HCT116 (cell line): ENCODE measurements at regions not wholly inside any gene's neighbourhood (a gene's known extent, or its start where the extent isn't known, plus 50 kb on each side); places are given as distances from the start of the nearest gene placed in this dataset.

Source experiments
- ATAC-seq: fragments of 200-7000 bp; cut with Tn5 transposase; 2 replicates; pipeline ENCODE4 v1.9.1; 2020; ENCODE audit warnings: mild to moderate bottlenecking, moderate library complexity
- BruUV-seq: library from RNA; stranded (reverse); fragments of 400-500 nt; replicated peaks from 2 replicates; lab custom pipeline; 2021; lab: Mats Ljungman, UMichigan
- CTCF ChIA-PET: fragments of 300-600 bp; sonication (Branson Sonifier 250); formaldehyde crosslinking; loops from one replicate; lab custom pipeline; 2021; ENCODE audit warnings: antibody characterized with exemption; lab: Charles Lee
- POLR2A ChIA-PET: fragments of 300-600, 350-600 bp; sonication (Branson Sonifier 250); formaldehyde crosslinking; loops from one replicate; lab custom pipeline; 2021; ENCODE audit warnings: antibody characterized with exemption; lab: Charles Lee
- RAD21 ChIA-PET, 2 experiments: fragments of 300-600 bp; sonication (Branson Sonifier 250); formaldehyde crosslinking; loops; one replicate each; lab custom pipeline; 2023; ENCODE audit warnings: low total read pairs in 2 of 2; ENCODE audit not compliant: uncharacterized antibody in 2 of 2, unreplicated experiment in 2 of 2, low non-redundant PET in 1 of 2; lab: Charles Lee
- DNase-seq: peaks from one replicate; pipeline ENCODE4 v3.0.0-alpha.2; 2010; ENCODE audit warnings: low read depth, low spot score
- H2AFZ ChIP-seq: fragments of 200-600 bp; shearing (Covaris generic), sonication (generic); 2 replicates; pipeline ENCODE4 v1.6.1; 2017; ENCODE audit warnings: low read depth, mixed run types, mixed read lengths, antibody characterized with exemption, low read length; ENCODE audit not compliant: poor library complexity, severe bottlenecking
- H3K27ac ChIP-seq: 2 replicates; pipeline ENCODE4 v1.5.1; 2012; ENCODE audit warnings: low read depth, low read length
- H3K27me3 ChIP-seq: fragments of 200-600 bp; sonication (generic); 2 replicates; pipeline ENCODE4 v1.6.1; 2016; ENCODE audit warnings: mixed run types, low read length, mixed read lengths; ENCODE audit not compliant: insufficient read depth
- H3K36me3 ChIP-seq, 2 experiments: fragments of 200-500 bp in 1 of 2; fragments of 200-600 bp in 1 of 2; sonication (Bioruptor generic) in 1 of 2; sonication (generic) in 1 of 2; 2 replicates each; pipeline versions ENCODE4 v1.5.1 to v1.6.1; 2014 to 2016; ENCODE audit warnings: low read length in 2 of 2, inconsistent platforms in 1 of 2, mixed read lengths in 1 of 2, mixed run types in 1 of 2; ENCODE audit not compliant: insufficient read depth in 2 of 2, control insufficient read depth in 1 of 2
- H3K4me1 ChIP-seq, 2 experiments: fragments of 200-600 bp in 1 of 2; sonication (generic) in 1 of 2; 2 replicates each; pipeline versions ENCODE4 v1.5.1 to v1.6.1; 2012 to 2017; ENCODE audit warnings: low read length in 2 of 2, inconsistent platforms in 1 of 2, mild to moderate bottlenecking in 1 of 2, mixed read lengths in 1 of 2, mixed run types in 1 of 2, moderate library complexity in 1 of 2; ENCODE audit not compliant: insufficient read depth in 2 of 2, control insufficient read depth in 1 of 2
- H3K4me2 ChIP-seq: fragments of 200-600 bp; sonication (generic); 2 replicates; pipeline ENCODE4 v1.6.1; 2017; ENCODE audit warnings: mixed run types, low read length, mixed read lengths
- H3K4me3 ChIP-seq, 2 experiments: fragments of 200-600 bp in 1 of 2; sonication (generic) in 1 of 2; replicated peaks in 1 of 2; 2 replicates each; pipeline ENCODE4 v1.5.1; 2011 to 2016; ENCODE audit warnings: low read length in 2 of 2, control low read depth in 1 of 2, low read depth in 1 of 2, mild to moderate bottlenecking in 1 of 2, mixed read lengths in 1 of 2, mixed run types in 1 of 2
- H3K79me2 ChIP-seq: fragments of 200-600 bp; sonication (generic); 2 replicates; pipeline ENCODE4 v1.6.1; 2017; ENCODE audit warnings: mild to moderate bottlenecking, mixed run types, low read length, moderate library complexity, mixed read lengths; ENCODE audit not compliant: insufficient read depth
- H3K9ac ChIP-seq: fragments of 200-600 bp; sonication (generic); 2 replicates; pipeline ENCODE4 v1.6.1; 2016; ENCODE audit warnings: low read length, mixed read lengths
- H3K9me2 ChIP-seq: fragments of 200-600 bp; sonication (generic), shearing (Covaris generic); 2 replicates; pipeline ENCODE4 v1.6.1; 2017; ENCODE audit warnings: mixed run types, mild to moderate bottlenecking, moderate library complexity; ENCODE audit not compliant: insufficient read depth
- H3K9me3 ChIP-seq, 2 experiments: fragments of 200-500 bp in 1 of 2; fragments of 200-600 bp in 1 of 2; sonication (Bioruptor generic) in 1 of 2; sonication (generic) in 1 of 2; 2 replicates each; pipeline ENCODE4 v1.6.1; 2014 to 2017; ENCODE audit warnings: low read length in 2 of 2, mixed read lengths in 2 of 2, inconsistent platforms in 1 of 2, low read depth in 1 of 2, mild to moderate bottlenecking in 1 of 2, mixed run types in 1 of 2, moderate library complexity in 1 of 2; ENCODE audit not compliant: control insufficient read depth in 1 of 2, insufficient read depth in 1 of 2
- H4K20me1 ChIP-seq: fragments of 200-600 bp; sonication (generic), shearing (Covaris generic); 2 replicates; pipeline ENCODE4 v1.6.1; 2017; ENCODE audit warnings: mixed run types, mild to moderate bottlenecking, moderate library complexity; ENCODE audit not compliant: insufficient read depth
- CEBPB ChIP-seq: IDR thresholded peaks from 2 replicates; pipeline ENCODE4 v1.6.1; 2012; ENCODE audit warnings: low read depth
- CTCF ChIP-seq, 3 experiments: fragments of 200-600 bp in 1 of 3; sonication (generic) in 1 of 3; IDR thresholded peaks in 2 of 3; conservative IDR thresholded peaks in 1 of 3; 2 replicates each; pipeline ENCODE4 v1.5.1; 2012 to 2017; ENCODE audit warnings: low read depth in 2 of 3, low read length in 2 of 3, antibody characterized with exemption in 1 of 3, borderline replicate concordance in 1 of 3, control low read depth in 1 of 3, mild to moderate bottlenecking in 1 of 3, mixed read lengths in 1 of 3, mixed run types in 1 of 3, moderate library complexity in 1 of 3; ENCODE audit not compliant: insufficient read depth in 1 of 3
- ELF1 ChIP-seq: IDR thresholded peaks from 2 replicates; pipeline ENCODE4 v1.6.1; 2012; ENCODE audit warnings: low read depth, borderline replicate concordance
- EZH2phosphoT487 ChIP-seq: fragments of 200-600 bp; IDR thresholded peaks from 2 replicates; pipeline ENCODE4 v1.6.1; 2018; ENCODE audit warnings: antibody characterized with exemption, borderline replicate concordance
- JUND ChIP-seq: IDR thresholded peaks from 2 replicates; pipeline ENCODE4 v1.6.1; 2012
- POLR2AphosphoS5 ChIP-seq: IDR thresholded peaks from 2 replicates; pipeline ENCODE4 v1.6.1; 2011; ENCODE audit warnings: mild to moderate bottlenecking, low read depth, low read length, moderate library complexity
- SP1 ChIP-seq: IDR thresholded peaks from 2 replicates; pipeline ENCODE4 v1.6.1; 2012; ENCODE audit warnings: low read depth
- SRF ChIP-seq: IDR thresholded peaks from 2 replicates; pipeline ENCODE4 v1.6.1; 2012; ENCODE audit warnings: low read depth
- YY1 ChIP-seq: IDR thresholded peaks from 2 replicates; pipeline ENCODE4 v1.6.1; 2011; ENCODE audit warnings: low read length, low read depth, moderate library complexity, mild to moderate bottlenecking; ENCODE audit not compliant: insufficient replicate concordance; ENCODE audit errors: extremely low read depth
- ZBTB33 ChIP-seq: IDR thresholded peaks from 2 replicates; pipeline ENCODE4 v1.6.1; 2011; ENCODE audit warnings: mild to moderate bottlenecking, low read length, moderate library complexity; ENCODE audit not compliant: insufficient replicate concordance; ENCODE audit errors: extremely low read depth
- ZFX ChIP-seq: fragments of 450-650 bp; IDR thresholded peaks from 2 replicates; pipeline ENCODE4 v1.6.1; 2017
- ZNF274 ChIP-seq: fragments of 200-500 bp; sonication (Bioruptor generic); IDR thresholded peaks from 2 replicates; pipeline ENCODE4 v1.6.1; 2014; ENCODE audit warnings: mild to moderate bottlenecking, low read depth, low read length, inconsistent platforms
- intact Hi-C: fragments of 100-400 bp; cut with micrococcal nuclease; formaldehyde crosslinking; loops from 2 replicates; pipeline ENCODE4 v1.10.0; 2022

GRCh38 chr10:112047674-112048073, 135.9 kb downstream of the GPAM start:
- DNase-seq (no peak), ATAC-seq (no peak)
- Histone ChIP-seq H4K20me1 (no peaks in the 10 kb centered on the region), H3K4me1 (no peaks in the 10 kb centered on the region), H3K4me2 (no peak overlapping the region), H3K27ac (no peak overlapping the region), H3K9ac (no peak overlapping the region), H3K27me3 (peaks cover 67% of the 10 kb centered on the region), H3K9me2 (no peaks in the 10 kb centered on the region), H3K9me3 (no peaks in the 10 kb centered on the region), H3K4me3 (no peak overlapping the region), H3K36me3 (no peaks in the 10 kb centered on the region), H2AFZ (no peak overlapping the region), H3K79me2 (no peaks in the 10 kb centered on the region)
- no TSS peak for BruUV-seq
- no peak for TF ChIP-seq ZNF274
- no peak for TF ChIP-seq CEBPB
- TF ChIP-seq ELF1, result no peak
- TF ChIP-seq JUND, result no peak
- TF ChIP-seq YY1, result no peak
- no peak for TF ChIP-seq EZH2phosphoT487
- TF ChIP-seq ZBTB33, result no peak
- TF ChIP-seq POLR2AphosphoS5, result no peak
- TF ChIP-seq SRF, result no peak
- TF ChIP-seq ZFX, result no peak
- TF ChIP-seq CTCF (IDR thresholded peaks at IDR 0.05 in 2 of 3, conservative IDR thresholded peaks at IDR 0.05 in 1 of 3; ENCODE audit: borderline replicate concordance in 1 of 3, insufficient read depth in 1 of 3, low read depth in 2 of 3, low read length in 2 of 3), result no peak
- TF ChIP-seq SP1, result no peak
- intact Hi-C loops, result no loop called here
- ChIA-PET CTCF (no interaction called here), RAD21 (no interaction called here), POLR2A (no interaction called here)
